Cardiac fibroblast (primary cell): ENCODE measurements at regions not wholly inside any gene's neighbourhood (a gene's known extent, or its start where the extent isn't known, plus 50 kb on each side); places are given as distances from the start of the nearest gene placed in this dataset.

Experiments
- DNase-seq, 2 donors: peaks; one replicate each; pipeline versions ENCODE4 v3.0.0 to v3.0.0-alpha.2; 2010; ENCODE audit warnings: low read depth in 2 of 2
- H3K4me3 ChIP-seq, 2 donors: replicated peaks in 1 of 2; 1 replicate in 1 of 2; 2 replicates in 1 of 2; pipeline ENCODE4 v1.5.1; 2011; ENCODE audit warnings: low read depth in 2 of 2, low read length in 2 of 2, mild to moderate bottlenecking in 2 of 2, moderate library complexity in 1 of 2
- CTCF ChIP-seq: IDR thresholded peaks from one replicate; pipeline ENCODE4 v1.5.1; 2011; ENCODE audit warnings: low read depth, mild to moderate bottlenecking, low read length, inconsistent platforms

GRCh38 chr4:11014199-11014598, 329.6 kb upstream of the CLNK start:
- DNase-seq: no peak
- H3K4me3 ChIP-seq: no peak overlapping the region
- TF ChIP-seq CTCF: no peak

- no peak for TF ChIP-seq CTCF
- DNase-seq: no peak
- H3K4me3 ChIP-seq: no peak overlapping the region
Observed at GRCh38 chr4:11013094-11013664, 328.6 kb upstream of the CLNK start.

GRCh38 chr4:11011249-11011648, 326.7 kb upstream of the CLNK start:
- no peak for DNase-seq
- no peak overlapping the region for H3K4me3 ChIP-seq
- TF ChIP-seq CTCF: no peak

- H3K4me3 ChIP-seq: no peak overlapping the region
- DNase-seq: no peak
- no peak for TF ChIP-seq CTCF
Observed at GRCh38 chr4:11010624-11011023, 326.1 kb upstream of the CLNK start.

- TF ChIP-seq CTCF: no peak
- no peak overlapping the region for H3K4me3 ChIP-seq
- DNase-seq: no peak
Observed at GRCh38 chr4:11009281-11009680, 324.7 kb upstream of the CLNK start.

- DNase-seq: no peak
Observed at GRCh38 chr4:11005300-11005699, 320.7 kb upstream of the CLNK start.

More at GRCh38 chr4:11005300-11005699, 320.7 kb upstream of the CLNK start:
- no peak overlapping the region for H3K4me3 ChIP-seq
- no peak for TF ChIP-seq CTCF
